Stimulated activated CD4-positive, alpha-beta T cell treated with anti-CD3 and anti-CD28 coated beads, Interleukin-12 subunit alpha, Interleukin-12 subunit beta, amount 100 ng/mL, for 4 hours (primary cell): ENCODE measurements at regions not wholly inside any gene's neighbourhood (a gene's known extent, or its start where the extent isn't known, plus 50 kb on each side); places are given as distances from the start of the nearest gene placed in this dataset.
A peak's percentile ranks its signal among the peaks of the same experiment; 100 is the strongest.

Experiments used
- DNase-seq: peaks from one replicate; pipeline ENCODE4 v3.0.0-alpha.2; 2020

DNA sequence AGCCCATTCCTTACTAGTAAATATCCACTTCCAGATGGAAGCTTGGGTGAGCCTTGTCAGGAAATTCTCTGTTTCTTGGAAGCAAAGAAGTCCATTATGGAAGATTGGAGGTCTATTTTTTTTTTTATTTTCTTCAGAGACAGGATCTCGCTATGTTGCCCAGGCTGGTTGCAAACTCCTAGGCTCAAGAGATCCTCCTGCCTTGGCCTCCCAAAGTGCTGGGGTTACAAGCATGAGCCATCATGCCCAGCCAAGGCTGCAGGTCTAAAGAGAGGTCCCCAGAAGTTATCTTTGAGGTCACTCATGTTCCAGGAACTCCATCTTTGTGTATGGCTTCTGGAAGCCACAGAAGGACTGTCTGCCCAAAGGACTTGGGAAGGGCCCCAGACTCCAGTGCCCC, 255.3 kb downstream of the LY86 start:
- no peak for DNase-seq

DNA sequence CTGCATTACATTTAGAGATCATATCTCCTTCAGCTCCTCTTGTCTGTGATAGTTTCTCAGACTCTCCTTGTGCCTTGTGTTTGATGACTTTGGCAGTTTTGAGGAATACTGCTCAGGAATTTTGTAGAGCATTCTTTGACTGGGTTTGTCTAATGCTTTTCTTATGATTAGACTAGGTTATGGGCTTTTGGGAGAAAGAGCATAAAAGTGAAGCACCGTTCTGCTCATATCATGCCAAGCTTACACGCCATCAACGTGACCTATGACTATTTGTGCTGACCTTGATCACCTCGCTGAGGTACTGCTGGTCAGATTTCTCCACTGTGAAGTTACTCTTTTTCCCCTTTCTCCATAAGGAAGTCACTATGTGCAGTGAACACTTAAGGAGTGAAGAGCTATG, 256.0 kb downstream of the LY86 start:
- DNase-seq: no peak

DNA sequence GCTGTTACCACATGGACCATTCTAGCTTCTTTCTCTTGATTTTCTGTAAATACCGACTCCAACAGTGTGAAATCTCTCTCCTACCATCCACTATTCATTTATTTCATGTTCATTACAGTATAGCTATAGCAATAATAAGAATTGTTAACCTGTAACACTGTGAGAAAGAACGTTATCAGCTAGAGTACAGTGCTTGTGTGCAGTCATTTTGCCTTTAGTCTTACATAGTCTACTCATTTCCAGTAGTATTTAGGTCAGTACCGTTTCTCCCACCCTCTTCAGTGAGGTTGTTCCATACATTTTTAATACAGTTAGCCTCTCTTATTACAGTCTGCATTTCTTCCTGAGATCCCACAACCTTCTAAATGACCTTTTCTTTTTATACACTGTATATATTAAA, 257.1 kb downstream of the LY86 start:
- DNase-seq: no peak

DNA sequence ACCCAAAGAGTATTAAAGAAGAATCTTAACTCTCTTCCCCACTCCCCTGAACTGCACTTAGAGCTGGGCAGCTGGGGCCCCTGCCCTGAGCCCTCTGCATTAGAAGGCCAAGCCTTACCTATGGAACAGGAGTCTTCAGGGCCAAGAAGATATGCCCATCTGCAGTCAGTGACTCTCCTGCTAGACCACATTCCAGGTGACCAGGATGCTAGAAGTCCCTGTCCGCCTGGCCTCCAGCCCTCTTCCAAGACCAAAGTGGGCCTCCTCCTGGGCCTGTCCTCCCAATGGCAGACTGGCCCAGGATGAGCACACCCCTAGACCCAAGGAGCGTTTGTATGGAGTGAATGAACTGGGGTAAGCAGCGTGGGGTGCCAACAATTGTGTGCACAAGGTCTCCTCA, 259.1 kb downstream of the LY86 start:
- no peak for DNase-seq

GRCh38 chr6:6851059-6851948, 256.5 kb upstream of the RREB1 start:
- no peak for DNase-seq

DNA sequence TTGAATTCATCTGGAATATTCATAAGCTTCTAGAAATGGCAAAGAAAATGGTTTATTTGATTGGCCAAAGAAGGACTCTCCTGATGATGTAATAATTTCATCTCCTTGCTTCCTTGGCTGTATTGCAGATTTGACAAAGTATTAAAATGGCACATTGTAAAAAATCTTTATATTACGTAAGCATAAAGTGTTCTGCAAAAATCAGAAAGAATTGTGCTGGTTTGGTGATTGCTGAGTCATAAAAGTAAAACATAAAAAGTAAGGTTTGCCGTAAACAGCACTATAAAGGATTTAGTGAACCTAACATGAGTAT, 255.9 kb upstream of the RREB1 start:
- DNase-seq: no peak

DNA sequence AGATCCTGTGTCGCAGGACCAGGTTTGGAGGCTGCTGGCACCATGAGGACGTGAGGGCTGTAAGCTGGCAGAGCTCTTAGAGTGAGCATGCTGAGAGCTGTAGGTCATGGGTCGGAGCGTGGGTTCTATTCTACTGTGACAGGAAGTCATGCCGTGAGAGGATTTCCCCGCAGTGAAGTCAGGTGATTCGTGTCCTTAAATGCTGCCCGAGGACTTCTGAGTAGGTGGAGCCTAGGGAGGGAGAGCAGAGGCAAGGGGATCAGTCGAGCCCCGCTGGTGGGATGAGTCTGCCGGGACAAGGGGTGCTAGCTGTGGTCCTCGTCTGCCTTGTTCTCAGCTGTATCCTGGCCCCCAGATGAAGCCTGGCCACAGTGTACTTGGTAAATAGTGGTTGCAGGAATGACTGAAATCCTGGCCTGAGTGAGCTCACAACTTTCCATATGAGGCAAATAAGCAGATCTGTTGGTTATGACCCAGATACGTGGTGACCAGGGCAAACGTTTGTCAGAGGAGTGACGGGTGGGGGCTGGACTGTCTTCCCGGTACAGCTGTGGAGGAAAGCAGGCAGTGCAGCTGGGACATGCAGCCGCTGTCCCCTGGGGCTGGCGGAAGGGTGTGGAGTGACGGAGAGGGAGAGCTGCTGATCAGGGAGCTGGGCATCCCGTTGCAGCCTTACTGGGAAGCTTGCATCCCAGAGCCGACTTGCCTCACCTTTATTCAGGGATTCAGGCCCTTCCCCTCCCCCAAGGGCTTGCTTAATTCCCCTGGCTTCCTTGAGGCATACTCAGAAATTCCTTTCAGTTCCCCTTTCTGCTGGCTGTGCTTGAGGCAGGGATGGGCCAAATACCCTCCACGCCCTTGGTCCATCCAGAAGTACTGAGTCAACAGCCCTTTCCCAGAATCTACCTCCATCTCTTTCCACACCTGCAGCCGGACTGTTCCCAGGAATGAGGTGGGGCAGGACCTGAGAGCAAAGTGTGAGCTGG, 250.9 kb upstream of the RREB1 start:
- peak; percentile 40 for DNase-seq

GRCh38 chr6:6857528-6857927, 250.2 kb upstream of the RREB1 start:
- DNase-seq: no peak

DNA sequence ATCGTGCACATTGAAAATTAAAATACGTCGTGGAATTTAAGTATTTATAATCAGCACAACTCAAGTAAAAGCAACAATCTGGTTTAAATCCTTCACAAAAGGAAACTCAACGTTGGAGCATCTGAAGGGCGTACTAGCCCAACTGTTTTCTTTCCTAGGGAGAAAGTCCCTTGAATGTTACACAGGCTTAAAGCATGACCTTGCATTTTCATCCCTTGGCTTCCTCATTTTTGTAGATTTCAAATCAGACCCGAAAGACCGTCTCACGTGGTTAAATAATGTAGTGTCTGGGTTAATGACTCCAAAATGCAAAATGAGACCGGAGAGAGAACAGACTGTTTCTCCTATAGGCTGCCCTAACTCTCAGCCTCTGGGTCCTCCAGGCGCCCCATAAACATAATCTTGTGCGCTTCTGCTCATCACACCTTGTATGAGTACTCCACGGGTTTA, 249.2 kb upstream of the RREB1 start:
- no peak for DNase-seq

DNA sequence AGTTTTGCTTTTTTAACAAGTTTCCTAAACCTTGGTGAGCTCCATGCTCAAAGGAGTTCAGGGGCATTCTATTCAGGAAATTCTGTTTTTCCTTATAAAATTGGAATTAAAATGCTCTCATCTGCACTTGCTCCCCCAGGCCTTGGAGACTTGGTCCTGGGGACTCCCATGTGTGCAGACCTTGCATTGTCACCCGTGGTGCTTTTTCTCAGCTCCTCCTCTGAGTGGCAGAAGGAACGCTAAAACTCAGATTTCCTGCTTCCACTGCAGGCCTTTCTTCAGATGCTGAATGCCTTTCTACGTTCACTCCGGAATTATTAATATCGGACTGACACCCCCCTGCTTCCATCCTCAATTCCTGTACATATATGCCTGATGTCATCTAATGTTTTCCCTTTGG, 248.7 kb upstream of the RREB1 start:
- no peak for DNase-seq

DNA sequence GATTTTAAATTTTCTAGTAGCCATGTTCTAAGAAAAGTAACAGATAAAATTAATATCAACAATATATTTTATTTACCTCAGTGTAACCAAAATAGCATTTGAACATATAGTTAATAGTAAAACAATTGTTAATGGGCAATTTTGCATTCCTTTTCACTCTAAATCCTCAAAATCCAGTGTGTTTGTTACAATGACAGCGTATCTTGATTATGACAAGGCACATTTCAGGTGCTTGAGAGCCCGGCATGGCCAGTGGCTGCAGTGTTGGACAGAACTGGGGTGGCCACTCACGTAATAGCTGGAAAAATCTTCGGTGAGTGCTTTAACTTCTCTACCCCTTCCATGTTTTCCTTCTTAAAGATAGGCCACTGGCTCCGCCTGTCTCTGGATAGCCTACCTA, 248.0 kb upstream of the RREB1 start:
- no peak for DNase-seq

DNA sequence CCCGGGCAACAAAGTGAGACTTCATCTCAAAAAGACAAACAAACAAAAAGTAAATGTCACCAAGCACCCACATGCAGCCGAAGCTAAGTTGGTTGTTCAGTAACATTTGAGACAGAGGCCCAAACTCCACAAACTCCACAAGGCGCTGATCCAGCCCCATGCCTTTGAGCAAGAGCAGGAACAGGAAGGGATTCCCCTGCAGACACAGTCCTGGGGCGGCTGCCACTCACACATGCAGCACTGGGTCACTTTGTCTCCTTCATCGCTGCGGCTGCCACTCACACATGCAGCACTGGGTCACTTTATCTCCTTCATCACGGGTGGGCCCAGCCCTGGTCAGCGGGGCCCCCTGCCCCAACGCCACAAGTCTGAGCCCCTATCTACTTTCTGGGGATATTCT, 246.9 kb upstream of the RREB1 start:
- no peak for DNase-seq

DNA sequence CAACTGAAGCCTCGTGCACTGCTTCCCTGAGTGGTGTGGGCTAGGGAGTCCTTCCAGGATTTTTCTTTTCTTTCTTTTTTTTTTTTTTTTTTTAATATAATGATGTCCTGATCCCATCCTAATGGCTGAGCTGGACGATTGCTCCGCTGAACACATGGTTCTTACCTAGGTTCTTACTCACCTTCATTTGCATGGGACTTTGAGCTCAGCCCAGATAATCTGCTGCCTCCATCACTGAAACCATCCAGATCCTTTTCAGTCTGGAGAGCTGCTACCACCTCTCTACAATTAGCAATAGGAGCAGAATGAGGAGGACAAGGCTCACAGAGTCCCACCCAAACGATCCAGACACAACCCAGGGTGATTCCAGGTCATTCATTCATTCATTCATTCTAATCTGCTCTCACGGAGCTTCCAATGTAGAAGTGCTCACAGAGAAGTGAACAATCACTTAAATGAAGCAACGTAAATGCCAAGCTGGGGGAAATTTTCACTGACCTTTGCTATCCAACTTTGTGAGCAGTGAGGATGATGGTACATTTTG, 246.3 kb upstream of the RREB1 start:
- DNase-seq: no peak

- DNase-seq: no peak
Measured at GRCh38 chr6:6861995-6862394, 245.8 kb upstream of the RREB1 start.

- DNase-seq: no peak
Measured at GRCh38 chr6:6863970-6864639, 243.7 kb upstream of the RREB1 start.

DNA sequence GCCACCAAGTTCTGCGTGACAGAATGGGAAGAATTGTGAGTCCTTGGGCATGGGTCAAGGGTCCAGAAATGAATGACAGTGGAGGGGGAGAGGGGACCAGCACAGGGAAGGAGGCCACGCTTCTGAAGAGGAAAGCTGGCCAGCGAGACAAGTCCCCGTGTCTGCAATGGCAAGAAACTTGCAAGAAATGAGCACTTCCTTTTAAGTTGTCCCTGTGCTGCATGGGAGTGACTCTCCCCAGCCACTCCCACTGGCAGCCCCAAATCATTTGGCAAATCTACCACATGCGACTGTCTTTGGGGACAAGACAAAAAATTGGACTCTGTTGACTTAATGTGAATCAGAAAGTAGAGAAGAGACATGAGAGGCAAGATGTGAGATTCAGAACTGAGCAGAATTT, 242.2 kb upstream of the RREB1 start:
- DNase-seq: no peak

GRCh38 chr6:6866656-6867403, 240.9 kb upstream of the RREB1 start:
- no peak for DNase-seq

DNA sequence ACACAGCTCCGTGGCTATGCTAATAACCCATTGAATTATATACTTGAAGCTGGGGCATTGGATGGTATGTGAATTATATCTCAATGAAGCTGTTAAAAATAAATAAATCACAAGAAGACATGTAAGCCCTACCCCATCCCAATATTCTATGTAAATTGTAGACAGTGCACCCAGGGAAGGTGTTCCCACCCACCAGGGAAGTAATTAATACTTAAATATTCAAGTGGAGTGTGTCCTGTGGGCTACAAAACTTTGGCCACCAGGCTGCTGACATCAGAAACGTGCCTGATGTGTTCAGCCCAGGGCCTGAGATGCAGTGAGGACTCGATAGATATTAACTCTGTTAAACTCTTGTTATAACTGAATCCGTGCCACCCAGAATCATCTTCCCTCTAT, 240.4 kb upstream of the RREB1 start:
- no peak for DNase-seq

GRCh38 chr6:6869094-6869493, 238.7 kb upstream of the RREB1 start:
- no peak for DNase-seq

GRCh38 chr6:6870921-6871320, 236.8 kb upstream of the RREB1 start:
- no peak for DNase-seq

GRCh38 chr6:6872459-6873344, 235.1 kb upstream of the RREB1 start:
- DNase-seq: no peak
